ENCODE measurements at regions not wholly inside any gene's neighbourhood (a gene's known extent, or its start where the extent isn't known, plus 50 kb on each side); places are given as distances from the start of the nearest gene placed in this dataset.

- peaks cover 0 to 5% (median 0%) of the 10 kb centered on the region in 4 donors for H3K27me3 ChIP-seq (ENCODE audit: control insufficient read depth in 4 of 4, insufficient read depth in 4 of 4, low read length in 3 of 4)
These were observed 138.3 kb downstream of the FOXL1 start for GRCh38 chr16:86716649-86717048.

GRCh38 chr16:86718118-86718517 lies 139.8 kb downstream of the FOXL1 start:
- no peak for DNase-seq (ENCODE audit: low spot score)
- Histone ChIP-seq H3K4me3 (ENCODE audit: low read depth in 1 of 3, low read length in 3 of 3) (no peak overlapping the region), H3K27me3 (ENCODE audit: control insufficient read depth in 4 of 4, insufficient read depth in 4 of 4, low read length in 3 of 4) (peaks cover 0 to 5% (median 0%) of the 10 kb centered on the region in 4 donors), H3K9ac (ENCODE audit: low read depth in 1 of 2, low read length in 2 of 2) (no peak overlapping the region), H3K27ac (ENCODE audit: low read depth in 1 of 2, low read length in 2 of 2) (no peak overlapping the region), H3K9me3 (ENCODE audit: control insufficient read depth in 4 of 4, low read length in 3 of 4) (no peaks in the 10 kb centered on the region), H3K36me3 (ENCODE audit: control insufficient read depth in 4 of 4, insufficient read depth in 3 of 4, low read depth in 1 of 4, low read length in 3 of 4) (no peaks in the 10 kb centered on the region), H3K4me1 (ENCODE audit: control insufficient read depth in 4 of 4, insufficient read depth in 4 of 4, low read length in 3 of 4) (no peaks in the 10 kb centered on the region)
- WGBS = 40% methylated on average over 9 of the region's 9 CpGs
- TF ChIP-seq TAF1 (conservative IDR thresholded peaks at IDR 0.05) (no peak), FOXA2 (IDR thresholded peaks at IDR 0.05) (no peak), MAX (IDR thresholded peaks at IDR 0.05) (no peak)

More at GRCh38 chr16:86716649-86717048, 138.3 kb downstream of the FOXL1 start:
- no peak for TF ChIP-seq MAX (IDR thresholded peaks at IDR 0.05)
- DNase-seq (ENCODE audit: low spot score) = no peak
- Histone ChIP-seq H3K9ac (ENCODE audit: low read depth in 1 of 2, low read length in 2 of 2) (no peak overlapping the region), H3K36me3 (ENCODE audit: control insufficient read depth in 4 of 4, insufficient read depth in 3 of 4, low read depth in 1 of 4, low read length in 3 of 4) (no peaks in the 10 kb centered on the region), H3K27ac (ENCODE audit: low read depth in 1 of 2, low read length in 2 of 2) (no peak overlapping the region), H3K4me1 (ENCODE audit: control insufficient read depth in 4 of 4, insufficient read depth in 4 of 4, low read length in 3 of 4) (no peaks in the 10 kb centered on the region), H3K4me3 (ENCODE audit: low read depth in 1 of 3, low read length in 3 of 3) (no peak overlapping the region), H3K9me3 (ENCODE audit: control insufficient read depth in 4 of 4, low read length in 3 of 4) (no peaks in the 10 kb centered on the region)
- 73% methylated on average over 9 of the region's 9 CpGs for WGBS

DNA sequence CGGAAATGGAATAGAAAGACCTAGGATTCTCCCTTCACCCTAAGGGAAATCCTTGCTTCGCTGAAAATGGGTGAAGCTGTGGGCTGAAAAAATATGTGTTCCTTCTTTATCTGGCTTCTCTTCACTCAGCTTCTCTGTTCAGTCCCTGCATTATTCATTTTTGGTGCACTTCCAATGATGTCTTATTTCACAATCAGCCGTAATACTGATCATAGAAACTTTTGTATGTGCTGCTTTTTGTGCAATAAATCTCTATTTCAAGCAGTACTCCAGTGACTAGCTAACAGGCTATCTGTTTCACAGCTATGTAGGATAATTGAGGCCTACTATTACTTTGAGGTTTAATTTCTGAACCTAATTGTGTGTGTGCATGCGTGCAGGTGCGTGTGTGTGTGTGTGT lies 144.6 kb downstream of the FOXL1 start:
- Histone ChIP-seq H3K36me3 (ENCODE audit: control insufficient read depth in 4 of 4, insufficient read depth in 3 of 4, low read depth in 1 of 4, low read length in 3 of 4) (no peaks in the 10 kb centered on the region), H3K9ac (ENCODE audit: low read depth in 1 of 2, low read length in 2 of 2) (no peak overlapping the region), H3K27ac (ENCODE audit: low read depth in 1 of 2, low read length in 2 of 2) (no peak overlapping the region), H3K9me3 (ENCODE audit: control insufficient read depth in 4 of 4, low read length in 3 of 4) (no peaks in the 10 kb centered on the region), H3K4me3 (ENCODE audit: low read depth in 1 of 3, low read length in 3 of 3) (no peak overlapping the region), H3K27me3 (ENCODE audit: control insufficient read depth in 4 of 4, insufficient read depth in 4 of 4, low read length in 3 of 4) (peaks cover 0 to 3% (median 0%) of the 10 kb centered on the region in 4 donors), H3K4me1 (ENCODE audit: control insufficient read depth in 4 of 4, insufficient read depth in 4 of 4, low read length in 3 of 4) (no peaks in the 10 kb centered on the region)
- TF ChIP-seq, protein P1, sequence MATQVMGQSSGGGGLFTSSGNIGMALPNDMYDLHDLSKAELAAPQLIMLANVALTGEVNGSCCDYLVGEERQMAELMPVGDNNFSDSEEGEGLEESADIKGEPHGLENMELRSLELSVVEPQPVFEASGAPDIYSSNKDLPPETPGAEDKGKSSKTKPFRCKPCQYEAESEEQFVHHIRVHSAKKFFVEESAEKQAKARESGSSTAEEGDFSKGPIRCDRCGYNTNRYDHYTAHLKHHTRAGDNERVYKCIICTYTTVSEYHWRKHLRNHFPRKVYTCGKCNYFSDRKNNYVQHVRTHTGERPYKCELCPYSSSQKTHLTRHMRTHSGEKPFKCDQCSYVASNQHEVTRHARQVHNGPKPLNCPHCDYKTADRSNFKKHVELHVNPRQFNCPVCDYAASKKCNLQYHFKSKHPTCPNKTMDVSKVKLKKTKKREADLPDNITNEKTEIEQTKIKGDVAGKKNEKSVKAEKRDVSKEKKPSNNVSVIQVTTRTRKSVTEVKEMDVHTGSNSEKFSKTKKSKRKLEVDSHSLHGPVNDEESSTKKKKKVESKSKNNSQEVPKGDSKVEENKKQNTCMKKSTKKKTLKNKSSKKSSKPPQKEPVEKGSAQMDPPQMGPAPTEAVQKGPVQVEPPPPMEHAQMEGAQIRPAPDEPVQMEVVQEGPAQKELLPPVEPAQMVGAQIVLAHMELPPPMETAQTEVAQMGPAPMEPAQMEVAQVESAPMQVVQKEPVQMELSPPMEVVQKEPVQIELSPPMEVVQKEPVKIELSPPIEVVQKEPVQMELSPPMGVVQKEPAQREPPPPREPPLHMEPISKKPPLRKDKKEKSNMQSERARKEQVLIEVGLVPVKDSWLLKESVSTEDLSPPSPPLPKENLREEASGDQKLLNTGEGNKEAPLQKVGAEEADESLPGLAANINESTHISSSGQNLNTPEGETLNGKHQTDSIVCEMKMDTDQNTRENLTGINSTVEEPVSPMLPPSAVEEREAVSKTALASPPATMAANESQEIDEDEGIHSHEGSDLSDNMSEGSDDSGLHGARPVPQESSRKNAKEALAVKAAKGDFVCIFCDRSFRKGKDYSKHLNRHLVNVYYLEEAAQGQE (IDR thresholded peaks at IDR 0.05) = no peak
- no peak for TF ChIP-seq SP1 (IDR thresholded peaks at IDR 0.05)
- TF ChIP-seq HNF4G (IDR thresholded peaks at IDR 0.05) = no peak
- TF ChIP-seq, protein P2, sequence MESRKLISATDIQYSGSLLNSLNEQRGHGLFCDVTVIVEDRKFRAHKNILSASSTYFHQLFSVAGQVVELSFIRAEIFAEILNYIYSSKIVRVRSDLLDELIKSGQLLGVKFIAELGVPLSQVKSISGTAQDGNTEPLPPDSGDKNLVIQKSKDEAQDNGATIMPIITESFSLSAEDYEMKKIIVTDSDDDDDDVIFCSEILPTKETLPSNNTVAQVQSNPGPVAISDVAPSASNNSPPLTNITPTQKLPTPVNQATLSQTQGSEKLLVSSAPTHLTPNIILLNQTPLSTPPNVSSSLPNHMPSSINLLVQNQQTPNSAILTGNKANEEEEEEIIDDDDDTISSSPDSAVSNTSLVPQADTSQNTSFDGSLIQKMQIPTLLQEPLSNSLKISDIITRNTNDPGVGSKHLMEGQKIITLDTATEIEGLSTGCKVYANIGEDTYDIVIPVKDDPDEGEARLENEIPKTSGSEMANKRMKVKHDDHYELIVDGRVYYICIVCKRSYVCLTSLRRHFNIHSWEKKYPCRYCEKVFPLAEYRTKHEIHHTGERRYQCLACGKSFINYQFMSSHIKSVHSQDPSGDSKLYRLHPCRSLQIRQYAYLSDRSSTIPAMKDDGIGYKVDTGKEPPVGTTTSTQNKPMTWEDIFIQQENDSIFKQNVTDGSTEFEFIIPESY (IDR thresholded peaks at IDR 0.05) = no peak
- no peak for TF ChIP-seq JUND (IDR thresholded peaks at IDR 0.05)
- TF ChIP-seq CTCF (IDR thresholded peaks at IDR 0.05; ENCODE audit: low read depth, low read length, missing input control) = no peak
- TF ChIP-seq TAF1 (conservative IDR thresholded peaks at IDR 0.05) = no peak
- no peak for TF ChIP-seq RAD21 (IDR thresholded peaks at IDR 0.05)
- TF ChIP-seq HNF4A (conservative IDR thresholded peaks at IDR 0.05) = no peak
- no peak for TF ChIP-seq FOXA2 (IDR thresholded peaks at IDR 0.05)
- TF ChIP-seq, protein P3, sequence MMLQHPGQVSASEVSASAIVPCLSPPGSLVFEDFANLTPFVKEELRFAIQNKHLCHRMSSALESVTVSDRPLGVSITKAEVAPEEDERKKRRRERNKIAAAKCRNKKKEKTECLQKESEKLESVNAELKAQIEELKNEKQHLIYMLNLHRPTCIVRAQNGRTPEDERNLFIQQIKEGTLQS (IDR thresholded peaks at IDR 0.05) = no peak
- no peak for TF ChIP-seq YY1 (IDR thresholded peaks at IDR 0.05)
- no peak for TF ChIP-seq FOXA1 (IDR thresholded peaks at IDR 0.05)
- TF ChIP-seq GABPA (IDR thresholded peaks at IDR 0.05 in 1 of 2, conservative IDR thresholded peaks at IDR 0.05 in 1 of 2) = no peak
- 76% methylated on average over 5 of the region's 5 CpGs for WGBS
- no peak for DNase-seq (ENCODE audit: low spot score)

Measured in liver (tissue), 8 donors.